Neutrophil (primary cell): ENCODE measurements at regions not wholly inside any gene's neighbourhood (a gene's known extent, or its start where the extent isn't known, plus 50 kb on each side); places are given as distances from the start of the nearest gene placed in this dataset.

Experiments used
- H3K27ac ChIP-seq: fragments of 200-600 bp; sonication (generic); 2 replicates; pipeline ENCODE4 v1.5.1; 2016; ENCODE audit warnings: mild to moderate bottlenecking, moderate library complexity
- H3K27me3 ChIP-seq: fragments of 200-600 bp; sonication (generic); 2 replicates; pipeline ENCODE4 v1.6.0; 2016; ENCODE audit warnings: mild to moderate bottlenecking
- H3K36me3 ChIP-seq: fragments of 200-600 bp; sonication (generic); 2 replicates; pipeline ENCODE4 v1.5.1; 2017
- H3K4me1 ChIP-seq, 2 experiments: fragments of 200-600 bp in 1 of 2; sonication (generic) in 1 of 2; 1 replicate in 1 of 2; 2 replicates in 1 of 2; pipeline versions ENCODE4 v1.5.1 to v1.6.1; 2013 to 2016; ENCODE audit warnings: low read depth in 1 of 2, low read length in 1 of 2, mild to moderate bottlenecking in 1 of 2, moderate library complexity in 1 of 2; ENCODE audit not compliant: control insufficient read depth in 1 of 2, insufficient read depth in 1 of 2
- H3K4me3 ChIP-seq, 2 experiments: fragments of 200-600 bp in 1 of 2; sonication (generic) in 1 of 2; 1 replicate in 1 of 2; 2 replicates in 1 of 2; pipeline ENCODE4 v1.5.1; 2013 to 2016; ENCODE audit warnings: low read depth in 1 of 2, low read length in 1 of 2, mild to moderate bottlenecking in 1 of 2, moderate library complexity in 1 of 2
- H3K9me3 ChIP-seq: fragments of 200-600 bp; sonication (generic); 2 replicates; pipeline ENCODE4 v1.5.1; 2016
- CTCF ChIP-seq: fragments of 200-600 bp; sonication (generic); IDR thresholded peaks from 2 replicates; pipeline ENCODE4 v1.5.1; 2016; ENCODE audit warnings: antibody characterized with exemption

- TF ChIP-seq CTCF, result no peak
- no peaks in the 10 kb centered on the region for H3K27me3 ChIP-seq
- no peaks in the 10 kb centered on the region for H3K4me1 ChIP-seq
- no peak overlapping the region for H3K4me3 ChIP-seq
- no peaks in the 10 kb centered on the region for H3K36me3 ChIP-seq
- no peaks in the 10 kb centered on the region for H3K9me3 ChIP-seq
- H3K27ac ChIP-seq, result no peak overlapping the region
Observed at GRCh38 chr14:25508845-25509244, 458.9 kb upstream of the STXBP6 start.

- H3K4me3 ChIP-seq, result no peak overlapping the region
- TF ChIP-seq CTCF, result no peak
- H3K27ac ChIP-seq, result no peak overlapping the region
- H3K4me1 ChIP-seq, result no peaks in the 10 kb centered on the region
- H3K9me3 ChIP-seq, result no peaks in the 10 kb centered on the region
- no peaks in the 10 kb centered on the region for H3K27me3 ChIP-seq
- H3K36me3 ChIP-seq, result no peaks in the 10 kb centered on the region
Observed at GRCh38 chr14:25501749-25502148, 451.8 kb upstream of the STXBP6 start.

GRCh38 chr14:25488961-25489360, 439.0 kb upstream of the STXBP6 start:
- Histone ChIP-seq H3K4me1 (no peaks in the 10 kb centered on the region), H3K4me3 (no peak overlapping the region), H3K27me3 (no peaks in the 10 kb centered on the region), H3K9me3 (no peaks in the 10 kb centered on the region), H3K27ac (no peak overlapping the region), H3K36me3 (no peaks in the 10 kb centered on the region)
- no peak for TF ChIP-seq CTCF

- Histone ChIP-seq H3K27me3 (no peaks in the 10 kb centered on the region), H3K27ac (no peak overlapping the region), H3K36me3 (no peaks in the 10 kb centered on the region), H3K9me3 (no peaks in the 10 kb centered on the region), H3K4me3 (no peak overlapping the region), H3K4me1 (no peaks in the 10 kb centered on the region)
- TF ChIP-seq CTCF, result no peak
Observed at GRCh38 chr14:25485381-25485780, 435.4 kb upstream of the STXBP6 start.

- Histone ChIP-seq H3K27me3 (no peaks in the 10 kb centered on the region), H3K4me3 (no peak overlapping the region), H3K9me3 (no peaks in the 10 kb centered on the region), H3K4me1 (no peaks in the 10 kb centered on the region), H3K36me3 (no peaks in the 10 kb centered on the region), H3K27ac (no peak overlapping the region)
- no peak for TF ChIP-seq CTCF
Observed at GRCh38 chr14:25484906-25485305, 435.0 kb upstream of the STXBP6 start.

- H3K36me3 ChIP-seq, result no peaks in the 10 kb centered on the region
- H3K4me3 ChIP-seq, result no peak overlapping the region
- H3K27me3 ChIP-seq, result no peaks in the 10 kb centered on the region
- H3K4me1 ChIP-seq, result no peaks in the 10 kb centered on the region
- H3K27ac ChIP-seq, result no peak overlapping the region
- no peak for TF ChIP-seq CTCF
- no peaks in the 10 kb centered on the region for H3K9me3 ChIP-seq
Observed at GRCh38 chr14:25484235-25484634, 434.3 kb upstream of the STXBP6 start.
